HepG2 (cell line): ENCODE measurements at regions not wholly inside any gene's neighbourhood (a gene's known extent, or its start where the extent isn't known, plus 50 kb on each side); places are given as distances from the start of the nearest gene placed in this dataset.

ENCODE experiments used
- ATAC-seq: fragments of 200-7000 bp; cut with Tn5 transposase; 3 replicates; pipeline ENCODE4 v1.9.1; 2020; ENCODE audit warnings: mild to moderate bottlenecking, moderate library complexity
- BruUV-seq: library from RNA; stranded (reverse); fragments of 400-500 nt; replicated peaks from 2 replicates; lab custom pipeline; 2021; lab: Mats Ljungman, UMichigan
- CTCF ChIA-PET: fragments of 300-600 bp; formaldehyde crosslinking; extraction: SDS; loops from one replicate; lab custom pipeline; 2021; ENCODE audit warnings: low total read pairs, inconsistent platforms, low intra/inter-chr PET ratio; lab: Yijun Ruan, JAX
- POLR2A ChIA-PET: fragments of 350-600 bp; sonication (Branson Sonifier 250); formaldehyde crosslinking; loops from one replicate; lab custom pipeline; 2020; ENCODE audit warnings: antibody characterized with exemption, inconsistent platforms; lab: Yijun Ruan, JAX
- DNase-seq: peaks from one replicate; pipeline ENCODE4 v3.0.0-alpha.2; 2015; ENCODE audit warnings: low spot score
- FAIRE-seq: peaks from 3 replicates; lab custom pipeline; 2011; peaks lifted over from hg19 to GRCh38; lab: Jason Lieb, UNC
- H2AFZ ChIP-seq: one replicate; pipeline ENCODE4 v1.6.1; 2011; ENCODE audit warnings: low read length, inconsistent platforms
- H3K27ac ChIP-seq: fragments of 300-600 bp; 3 replicates; pipeline ENCODE4 v1.8.0; 2011; ENCODE audit warnings: mixed run types, mild to moderate bottlenecking, mixed read lengths, low read length, inconsistent platforms; ENCODE audit not compliant: insufficient read depth; ENCODE audit errors: extremely low read length
- H3K27me3 ChIP-seq, 2 experiments: fragments of 200-600 bp in 1 of 2; 2 replicates in 1 of 2; 3 replicates in 1 of 2; pipeline versions ENCODE4 v1.6.0 to v1.8.0; 2011; ENCODE audit warnings: low read length in 2 of 2, mild to moderate bottlenecking in 2 of 2, moderate library complexity in 2 of 2, inconsistent platforms in 1 of 2; ENCODE audit not compliant: insufficient read depth in 2 of 2, control insufficient read depth in 1 of 2
- H3K36me3 ChIP-seq, 2 experiments: fragments of 200-600 bp in 1 of 2; replicated peaks in 1 of 2; 2 replicates in 1 of 2; 3 replicates in 1 of 2; pipeline versions ENCODE4 v1.5.1 to v1.8.0; 2011; ENCODE audit warnings: low read length in 2 of 2, inconsistent platforms in 1 of 2; ENCODE audit not compliant: insufficient read depth in 2 of 2, control insufficient read depth in 1 of 2
- H3K4me1 ChIP-seq: 2 replicates; pipeline ENCODE4 v1.5.1; 2012; ENCODE audit warnings: low read length, inconsistent platforms; ENCODE audit not compliant: insufficient read depth
- H3K4me2 ChIP-seq: 2 replicates; pipeline ENCODE4 v1.6.0; 2011; ENCODE audit warnings: low read depth, low read length, inconsistent platforms
- H3K4me3 ChIP-seq, 3 experiments: fragments of 200-600 bp in 1 of 3; sonication (generic), shearing (Covaris generic) in 1 of 3; replicated peaks in 1 of 3; 2 replicates each; pipeline ENCODE4 v1.5.1; 2011 to 2016; ENCODE audit warnings: low read length in 3 of 3, inconsistent platforms in 2 of 3, low read depth in 2 of 3, mild to moderate bottlenecking in 2 of 3, control low read depth in 1 of 3, mixed read lengths in 1 of 3; ENCODE audit not compliant: insufficient read depth in 1 of 3
- H3K79me2 ChIP-seq: one replicate; pipeline ENCODE4 v1.6.1; 2011; ENCODE audit warnings: low read length, inconsistent platforms; ENCODE audit not compliant: insufficient read depth
- H3K9ac ChIP-seq: 2 replicates; pipeline ENCODE4 v1.6.0; 2011; ENCODE audit warnings: mild to moderate bottlenecking, low read depth, low read length, inconsistent platforms; ENCODE audit not compliant: insufficient read depth
- H3K9me3 ChIP-seq: 2 replicates; pipeline ENCODE4 v1.5.1; 2012; ENCODE audit warnings: mild to moderate bottlenecking, low read length
- H4K20me1 ChIP-seq: 2 replicates; pipeline ENCODE4 v1.6.0; 2011; ENCODE audit warnings: inconsistent platforms, mild to moderate bottlenecking, low read length, moderate library complexity; ENCODE audit not compliant: insufficient read depth
- CBX5 ChIP-seq: sonication (generic); formaldehyde crosslinking; IDR thresholded peaks from 2 replicates; pipeline ENCODE4 v1.4.0; 2020; ENCODE audit warnings: missing genetic modification reagents, borderline replicate concordance
- CREM ChIP-seq, 2 experiments: sonication (generic) in 1 of 2; formaldehyde crosslinking in 1 of 2; IDR thresholded peaks; 2 replicates each; pipeline versions ENCODE4 v1.4.0 to v1.6.1; 2016 to 2020; ENCODE audit warnings: antibody characterized with exemption in 1 of 2, mild to moderate bottlenecking in 1 of 2, missing genetic modification reagents in 1 of 2
- GFI1 ChIP-seq: sonication (generic); formaldehyde crosslinking; IDR thresholded peaks from 2 replicates; pipeline ENCODE4 v1.5.0; 2020; ENCODE audit warnings: missing genetic modification reagents, mild to moderate bottlenecking, borderline replicate concordance
- JDP2 ChIP-seq: sonication (generic); formaldehyde crosslinking; IDR thresholded peaks from 2 replicates; pipeline ENCODE4 v1.8.1; 2022; ENCODE audit warnings: missing genetic modification reagents, borderline replicate concordance
- KAT2B ChIP-seq: fragments of 150-350 bp; IDR thresholded peaks from 2 replicates; pipeline ENCODE4 v1.6.1; 2014; ENCODE audit warnings: low read depth, low read length, borderline replicate concordance
- PAWR ChIP-seq: sonication (generic); formaldehyde crosslinking; IDR thresholded peaks from 2 replicates; pipeline ENCODE4 v1.4.0; 2020; ENCODE audit warnings: missing genetic modification reagents, mild to moderate bottlenecking, borderline replicate concordance
- RARG ChIP-seq: sonication (generic); formaldehyde crosslinking; IDR thresholded peaks from 2 replicates; pipeline ENCODE4 v1.4.0; 2020; ENCODE audit warnings: low read depth, mild to moderate bottlenecking, missing genetic modification reagents
- TOE1 ChIP-seq: sonication (generic); formaldehyde crosslinking; IDR thresholded peaks from 2 replicates; pipeline ENCODE4 v1.4.0; 2020; ENCODE audit warnings: mild to moderate bottlenecking, missing genetic modification reagents
- WGBS: methylation state at CpG from one replicate; pipeline ENCODE4 v1.1.6; 2017; ENCODE audit warnings: low lambda C conversion rate; 5-methylcytosine and 5-hydroxymethylcytosine counted together
- in situ Hi-C: cut with HindIII; loops from 2 replicates; pipeline ENCODE4 v1.10.0; 2017; ENCODE audit warnings: low pct_unique_long_range_greater_than_20kb; ENCODE audit not compliant: extremely low pct_ligation_motif_present
- intact Hi-C: fragments of 100-400 bp; cut with micrococcal nuclease; formaldehyde crosslinking; loops from one replicate; pipeline ENCODE4 v1.10.0; 2022; ENCODE audit not compliant: unreplicated experiment
- TF ChIP-seq, protein P1 (sequence below): sonication (generic); formaldehyde crosslinking; IDR thresholded peaks from 2 replicates; pipeline ENCODE4 v1.4.0; 2020; ENCODE audit warnings: missing genetic modification reagents
- TF ChIP-seq, protein P2 (sequence below): sonication (generic); formaldehyde crosslinking; IDR thresholded peaks from 2 replicates; pipeline ENCODE4 v1.5.0; 2020; ENCODE audit warnings: mild to moderate bottlenecking, missing genetic modification reagents

DNA sequence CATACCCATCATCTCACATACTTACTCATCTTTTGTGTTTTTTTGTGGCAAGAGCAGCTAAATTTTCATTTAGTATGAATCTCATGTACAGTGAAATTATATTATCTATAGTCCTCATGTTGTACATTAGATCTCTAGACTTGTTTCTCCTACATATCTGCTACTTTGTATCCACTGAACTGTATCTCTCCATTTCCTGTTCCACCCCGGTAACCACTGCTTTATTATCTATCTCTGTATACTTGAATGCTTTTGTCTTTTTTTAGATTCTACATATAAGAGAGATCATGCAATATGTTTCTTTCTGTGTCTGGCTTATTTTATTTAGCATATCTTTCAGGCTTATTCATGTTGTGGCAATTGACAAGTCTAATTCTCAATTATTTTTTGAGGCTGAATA lies 125.1 kb downstream of the ANKRD7 start (continued):
- TF ChIP-seq, protein P1, sequence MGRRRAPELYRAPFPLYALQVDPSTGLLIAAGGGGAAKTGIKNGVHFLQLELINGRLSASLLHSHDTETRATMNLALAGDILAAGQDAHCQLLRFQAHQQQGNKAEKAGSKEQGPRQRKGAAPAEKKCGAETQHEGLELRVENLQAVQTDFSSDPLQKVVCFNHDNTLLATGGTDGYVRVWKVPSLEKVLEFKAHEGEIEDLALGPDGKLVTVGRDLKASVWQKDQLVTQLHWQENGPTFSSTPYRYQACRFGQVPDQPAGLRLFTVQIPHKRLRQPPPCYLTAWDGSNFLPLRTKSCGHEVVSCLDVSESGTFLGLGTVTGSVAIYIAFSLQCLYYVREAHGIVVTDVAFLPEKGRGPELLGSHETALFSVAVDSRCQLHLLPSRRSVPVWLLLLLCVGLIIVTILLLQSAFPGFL = no peak
- TF ChIP-seq, protein P2, sequence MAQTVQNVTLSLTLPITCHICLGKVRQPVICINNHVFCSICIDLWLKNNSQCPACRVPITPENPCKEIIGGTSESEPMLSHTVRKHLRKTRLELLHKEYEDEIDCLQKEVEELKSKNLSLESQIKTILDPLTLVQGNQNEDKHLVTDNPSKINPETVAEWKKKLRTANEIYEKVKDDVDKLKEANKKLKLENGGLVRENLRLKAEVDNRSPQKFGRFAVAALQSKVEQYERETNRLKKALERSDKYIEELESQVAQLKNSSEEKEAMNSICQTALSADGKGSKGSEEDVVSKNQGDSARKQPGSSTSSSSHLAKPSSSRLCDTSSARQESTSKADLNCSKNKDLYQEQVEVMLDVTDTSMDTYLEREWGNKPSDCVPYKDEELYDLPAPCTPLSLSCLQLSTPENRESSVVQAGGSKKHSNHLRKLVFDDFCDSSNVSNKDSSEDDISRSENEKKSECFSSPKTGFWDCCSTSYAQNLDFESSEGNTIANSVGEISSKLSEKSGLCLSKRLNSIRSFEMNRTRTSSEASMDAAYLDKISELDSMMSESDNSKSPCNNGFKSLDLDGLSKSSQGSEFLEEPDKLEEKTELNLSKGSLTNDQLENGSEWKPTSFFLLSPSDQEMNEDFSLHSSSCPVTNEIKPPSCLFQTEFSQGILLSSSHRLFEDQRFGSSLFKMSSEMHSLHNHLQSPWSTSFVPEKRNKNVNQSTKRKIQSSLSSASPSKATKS (CRISPR knock-in tag) = no peak
- TF ChIP-seq CBX5 (CRISPR knock-in tag) = no peak
- no peak for TF ChIP-seq CREM (IDR thresholded peaks at IDR 0.05)
- no peak for TF ChIP-seq CREM (CRISPR knock-in tag; IDR thresholded peaks at IDR 0.05)
- no peak for TF ChIP-seq GFI1 (CRISPR knock-in tag)
- TF ChIP-seq PAWR (CRISPR knock-in tag) = no peak

DNA sequence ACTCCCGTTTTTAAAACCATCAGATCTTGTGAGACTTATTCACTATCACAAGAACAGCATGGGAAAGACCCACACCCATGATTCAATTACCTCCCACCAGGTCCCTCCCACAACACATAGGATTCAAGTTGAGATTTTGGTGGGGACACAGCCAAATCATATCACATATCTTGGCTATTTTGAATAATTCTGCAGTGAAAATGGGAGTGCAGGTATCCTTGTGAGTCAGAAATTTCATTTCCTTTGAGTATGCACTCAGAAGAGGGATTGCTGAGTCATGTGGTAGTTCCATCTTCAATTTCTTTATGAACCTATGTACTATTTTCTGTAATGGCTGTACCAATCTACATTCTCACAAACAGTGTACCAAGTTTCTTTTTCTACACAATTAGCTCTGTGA lies 125.8 kb downstream of the ANKRD7 start:
- ATAC-seq = no peak
- Histone ChIP-seq H3K4me1 (no peaks in the 10 kb centered on the region), H3K36me3 (no peaks in the 10 kb centered on the region), H2AFZ (no peak overlapping the region), H3K9me3 (no peaks in the 10 kb centered on the region), H3K4me3 (no peak overlapping the region), H3K27me3 (no peaks in the 10 kb centered on the region), H4K20me1 (no peaks in the 10 kb centered on the region), H3K9ac (no peak overlapping the region), H3K79me2 (no peaks in the 10 kb centered on the region), H3K27ac (no peak overlapping the region)
- in situ Hi-C loops (loop anchor here (25.0 kb wide), 1 partner anchor 837 kb away; no protein-coding TSS in a partner anchor), intact Hi-C loops (loop anchor here (5.0 kb wide), 1 partner anchor 847 kb away; no protein-coding TSS in a partner anchor)
- WGBS = 0% methylated on average over 1 of the region's 1 CpG
- no peak for DNase-seq
- CTCF ChIA-PET = no interaction called here
- TF ChIP-seq JDP2 (CRISPR knock-in tag) = no peak
- no peak for TF ChIP-seq RARG
- no peak for TF ChIP-seq KAT2B
- TF ChIP-seq TOE1 (CRISPR knock-in tag) = no peak
- TF ChIP-seq, all 625 proteins: peak for 0
- POLR2A ChIA-PET = no interaction called here
- BruUV-seq = no TSS peak
- FAIRE-seq = no peak
- H3K4me2 ChIP-seq = no peak overlapping the region
